NOMO-1 treated with dmso at 0.1 percent for 144 hours (cell line): ENCODE measurements at regions not wholly inside any gene's neighbourhood (a gene's known extent, or its start where the extent isn't known, plus 50 kb on each side); places are given as distances from the start of the nearest gene placed in this dataset.

Experiments used
- DNase-seq: peaks from one replicate; lab custom pipeline; 2025; ENCODE audit not compliant: unreplicated experiment; lab: John Stamatoyannopoulos, UW

- DNase-seq: no peak
Observed at GRCh38 chr20:11372876-11373790, 544.6 kb upstream of the BTBD3 start.

GRCh38 chr20:11375335-11375734 lies 542.4 kb upstream of the BTBD3 start:
- DNase-seq: no peak

- no peak for DNase-seq
Observed at GRCh38 chr20:11375966-11376365, 541.7 kb upstream of the BTBD3 start.

- DNase-seq: no peak
Observed at GRCh38 chr20:11376420-11376819, 541.3 kb upstream of the BTBD3 start.

DNA sequence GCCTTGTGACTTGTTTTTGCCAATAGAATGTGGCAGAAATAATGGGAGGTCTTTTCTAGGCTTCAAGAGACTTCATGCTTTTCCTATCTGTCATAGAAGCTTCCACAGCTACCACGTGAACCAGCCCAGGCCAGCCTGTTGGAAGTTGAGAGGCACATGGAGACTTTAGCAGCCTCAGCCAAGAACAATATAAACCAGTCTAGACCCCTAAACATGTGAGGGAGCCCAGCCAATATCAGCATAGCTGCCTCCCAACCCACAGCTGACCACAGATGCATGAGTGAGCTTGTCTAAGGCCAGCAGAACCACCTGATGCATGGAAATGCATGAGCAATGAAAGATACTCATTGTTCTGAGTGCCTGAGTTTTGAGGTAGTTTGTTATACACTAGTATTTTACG lies 540.7 kb upstream of the BTBD3 start:
- DNase-seq: no peak

DNA sequence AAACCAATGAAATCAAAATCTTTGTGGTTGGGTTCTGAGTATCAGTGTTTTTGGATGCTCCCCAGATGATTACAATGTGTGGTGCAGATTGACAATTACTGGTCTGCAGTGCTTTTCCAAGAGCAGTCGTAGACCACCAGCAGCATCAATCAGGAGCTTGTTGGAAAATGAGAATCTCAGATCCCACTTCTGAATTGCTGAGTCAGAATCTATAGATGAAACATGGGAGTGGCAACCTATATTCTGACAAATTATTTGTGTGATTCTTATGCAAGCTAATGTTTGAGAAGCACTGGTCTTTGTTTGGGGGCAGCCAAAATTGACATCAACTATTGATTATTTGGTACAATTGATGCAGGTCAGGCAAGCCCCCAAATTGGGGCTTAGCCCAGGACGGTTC lies 539.9 kb upstream of the BTBD3 start:
- no peak for DNase-seq

GRCh38 chr20:11378252-11378651 lies 539.4 kb upstream of the BTBD3 start:
- no peak for DNase-seq

- DNase-seq: peak; percentile 72
Observed at GRCh38 chr20:11379257-11380011, 538.3 kb upstream of the BTBD3 start.

- DNase-seq: no peak
Observed at GRCh38 chr20:11380283-11380682, 537.4 kb upstream of the BTBD3 start.

GRCh38 chr20:11387189-11387754 lies 530.4 kb upstream of the BTBD3 start:
- no peak for DNase-seq

DNA sequence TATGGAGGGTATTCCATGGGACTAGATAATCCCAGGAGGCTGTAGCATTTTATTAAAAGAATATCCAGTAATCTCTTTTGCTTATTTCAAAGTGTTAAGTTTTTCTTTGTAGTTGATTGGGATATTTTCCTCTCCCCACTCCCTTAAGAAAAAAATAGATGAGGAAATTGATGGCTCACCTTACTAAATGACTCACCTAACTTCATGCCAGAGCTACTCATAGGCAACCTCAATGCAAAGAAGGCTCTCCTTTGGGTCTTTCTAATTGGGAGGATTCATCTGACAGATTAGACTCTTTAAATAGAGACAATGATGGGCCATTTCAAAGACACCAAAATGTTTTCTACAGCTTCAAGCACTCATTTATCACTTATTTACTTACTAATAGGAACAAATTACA lies 528.5 kb upstream of the BTBD3 start:
- no peak for DNase-seq

- no peak for DNase-seq
Observed at GRCh38 chr20:11391591-11391990, 526.1 kb upstream of the BTBD3 start.

GRCh38 chr20:11394145-11394833 lies 523.4 kb upstream of the BTBD3 start:
- DNase-seq: no peak

DNA sequence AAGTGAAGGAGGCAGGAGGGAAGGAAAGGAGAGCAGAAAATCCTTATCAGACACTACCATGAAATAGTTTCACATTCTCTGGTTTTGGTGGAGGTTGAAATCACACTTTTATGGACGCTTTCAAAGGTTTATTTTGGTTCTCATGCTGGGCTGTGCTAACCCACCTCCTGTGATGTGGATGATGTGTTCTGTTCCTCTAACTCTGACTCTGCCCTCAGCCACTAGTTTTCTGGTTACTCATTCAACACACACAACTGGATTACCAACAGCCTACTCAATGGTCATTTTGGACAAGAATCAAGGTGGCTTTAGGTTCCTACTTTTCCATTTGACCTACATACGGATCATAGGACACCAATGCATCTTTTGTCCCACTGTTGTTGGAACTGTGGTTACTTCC lies 522.1 kb upstream of the BTBD3 start:
- DNase-seq: no peak

DNA sequence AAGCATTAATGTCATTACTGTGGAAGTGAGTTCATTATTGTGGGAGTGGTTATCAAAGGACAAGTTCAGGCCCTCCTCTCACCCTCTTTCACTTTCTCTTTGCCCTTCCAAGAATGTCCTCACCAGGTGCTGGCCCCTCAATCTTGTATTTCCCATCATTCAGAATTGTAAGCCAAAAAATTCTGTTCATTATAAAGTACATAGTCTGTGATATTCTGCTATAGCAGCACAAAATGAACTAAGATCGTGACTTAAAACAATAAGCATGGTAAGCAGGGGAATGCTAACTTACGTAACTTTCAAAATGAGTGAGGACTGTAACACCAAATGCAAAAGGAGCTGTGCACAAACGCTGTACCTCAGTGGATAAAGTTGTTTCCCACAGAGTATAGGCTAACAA lies 515.7 kb upstream of the BTBD3 start:
- peak; percentile 6 for DNase-seq

DNA sequence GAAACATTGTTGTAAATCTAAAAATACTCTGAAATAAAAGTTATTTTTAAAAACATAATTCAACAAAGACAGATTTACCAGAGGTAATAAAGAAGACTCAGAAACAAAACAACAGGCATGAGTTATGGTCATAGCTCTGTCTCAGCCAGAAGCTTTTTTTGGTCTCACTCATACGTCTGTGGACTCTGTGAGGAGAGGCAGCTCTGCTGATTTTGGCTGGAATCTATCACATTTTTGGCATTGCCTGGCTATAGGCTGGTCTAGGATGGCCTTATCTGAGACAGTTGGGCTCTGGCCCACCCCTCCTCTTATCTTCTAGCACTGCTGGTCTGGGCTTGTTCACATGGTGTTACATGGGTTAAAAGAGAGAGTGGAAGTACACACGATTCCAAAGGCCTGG lies 514.0 kb upstream of the BTBD3 start:
- DNase-seq: no peak

- no peak for DNase-seq
Observed at GRCh38 chr20:11406877-11407276, 510.8 kb upstream of the BTBD3 start.

GRCh38 chr20:11409561-11409960 lies 508.1 kb upstream of the BTBD3 start:
- DNase-seq: no peak

- no peak for DNase-seq
Observed at GRCh38 chr20:11411765-11412164, 505.9 kb upstream of the BTBD3 start.

DNA sequence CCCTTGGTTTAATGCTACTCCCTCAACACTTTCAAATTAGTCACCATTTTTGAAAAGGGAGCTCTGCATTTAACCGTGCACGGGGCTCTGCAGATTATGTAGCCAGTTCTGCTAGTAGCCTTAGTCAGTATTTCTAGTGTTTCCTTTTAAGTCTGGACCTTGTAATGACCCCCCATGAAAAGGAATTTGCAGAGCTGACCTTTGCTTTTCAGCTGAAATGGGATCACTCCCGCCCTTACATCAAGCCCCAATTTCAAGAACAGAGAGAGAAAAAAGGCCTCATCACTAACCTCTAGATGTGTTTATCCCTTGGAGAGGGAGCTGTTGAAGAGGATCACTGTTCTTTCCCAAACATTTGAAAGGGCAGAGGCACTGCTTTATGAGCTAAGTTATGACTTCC lies 490.7 kb upstream of the BTBD3 start:
- no peak for DNase-seq

GRCh38 chr20:11429168-11429567 lies 488.5 kb upstream of the BTBD3 start:
- DNase-seq: no peak
